ENCODE measurements at regions not wholly inside any gene's neighbourhood (a gene's known extent, or its start where the extent isn't known, plus 50 kb on each side); places are given as distances from the start of the nearest gene placed in this dataset.

- H3K9me2 ChIP-seq (replicated peaks; ENCODE audit: low read length): no peaks in the 10 kb centered on the region
- TF ChIP-seq EZH2phosphoT487 (IDR thresholded peaks at IDR 0.05; ENCODE audit: borderline replicate concordance, low read length): no peak
- TF ChIP-seq CTCF (conservative IDR thresholded peaks at IDR 0.05; ENCODE audit: low read depth, low read length): no peak
- TF ChIP-seq EZH2 (IDR thresholded peaks at IDR 0.05; ENCODE audit: low read length, unreplicated experiment): no peak
- no peaks in the 10 kb centered on the region for H3F3A ChIP-seq (ENCODE audit: low read length, unreplicated experiment)
- DNase-seq: no peak
- no peak overlapping the region for H3K27ac ChIP-seq (ENCODE audit: low read length)
- H4K20me1 ChIP-seq (ENCODE audit: low read length): no peaks in the 10 kb centered on the region
- ATAC-seq: no peak
- POLR2A ChIA-PET (ENCODE audit: unreplicated experiment): no interaction called here
- H3K79me2 ChIP-seq (ENCODE audit: low read length): no peaks in the 10 kb centered on the region
- H3K9ac ChIP-seq (ENCODE audit: low read length): no peak overlapping the region
- no peak overlapping the region for H3K4me2 ChIP-seq (ENCODE audit: low read length)
- BruUV-seq (replicated peaks): no TSS peak
- intact Hi-C loops (cut with micrococcal nuclease): no loop called here
- no peak overlapping the region for H2AFZ ChIP-seq (ENCODE audit: low read length)
- no peaks in the 10 kb centered on the region for H3K4me1 ChIP-seq (ENCODE audit: insufficient read depth, low read length)
- H3K4me3 ChIP-seq (ENCODE audit: low read length): no peak overlapping the region
- H3K36me3 ChIP-seq (ENCODE audit: low read depth, low read length): no peaks in the 10 kb centered on the region
- CTCF ChIA-PET: no interaction called here
- H3K9me3 ChIP-seq (ENCODE audit: low read length): no peaks in the 10 kb centered on the region
- H3K27me3 ChIP-seq (ENCODE audit: low read length): peaks cover 19% of the 10 kb centered on the region; the same call in 1 of the 2 replicates
Measured at GRCh38 chr6:8780653-8781052, 345.3 kb upstream of the SLC35B3 start.

- H3K4me2 ChIP-seq (ENCODE audit: low read length): no peak overlapping the region
- H3K27me3 ChIP-seq (ENCODE audit: low read length): no peaks in the 10 kb centered on the region
- BruUV-seq (replicated peaks): no TSS peak
- ATAC-seq (no peak), DNase-seq (no peak)
- POLR2A ChIA-PET (ENCODE audit: unreplicated experiment): no interaction called here
- H3F3A ChIP-seq (ENCODE audit: low read length, unreplicated experiment): no peaks in the 10 kb centered on the region
- no peaks in the 10 kb centered on the region for H4K20me1 ChIP-seq (ENCODE audit: low read length)
- H2AFZ ChIP-seq (ENCODE audit: low read length): no peak overlapping the region
- no peaks in the 10 kb centered on the region for H3K36me3 ChIP-seq (ENCODE audit: low read depth, low read length)
- H3K9me3 ChIP-seq (ENCODE audit: low read length): no peaks in the 10 kb centered on the region
- CTCF ChIA-PET: no interaction called here
- no peak overlapping the region for H3K4me3 ChIP-seq (ENCODE audit: low read length)
- H3K27ac ChIP-seq (ENCODE audit: low read length): no peak overlapping the region
- intact Hi-C loops (cut with micrococcal nuclease): no loop called here
- H3K9ac ChIP-seq (ENCODE audit: low read length): no peak overlapping the region
- no peaks in the 10 kb centered on the region for H3K79me2 ChIP-seq (ENCODE audit: low read length)
- H3K4me1 ChIP-seq (ENCODE audit: insufficient read depth, low read length): no peaks in the 10 kb centered on the region
- TF ChIP-seq EZH2 (IDR thresholded peaks at IDR 0.05; ENCODE audit: low read length, unreplicated experiment) (no peak), CTCF (conservative IDR thresholded peaks at IDR 0.05; ENCODE audit: low read depth, low read length) (no peak), EZH2phosphoT487 (IDR thresholded peaks at IDR 0.05; ENCODE audit: borderline replicate concordance, low read length) (no peak)
- no peaks in the 10 kb centered on the region for H3K9me2 ChIP-seq (replicated peaks; ENCODE audit: low read length)
Measured at GRCh38 chr6:8764733-8765132, 329.4 kb upstream of the SLC35B3 start.

DNA sequence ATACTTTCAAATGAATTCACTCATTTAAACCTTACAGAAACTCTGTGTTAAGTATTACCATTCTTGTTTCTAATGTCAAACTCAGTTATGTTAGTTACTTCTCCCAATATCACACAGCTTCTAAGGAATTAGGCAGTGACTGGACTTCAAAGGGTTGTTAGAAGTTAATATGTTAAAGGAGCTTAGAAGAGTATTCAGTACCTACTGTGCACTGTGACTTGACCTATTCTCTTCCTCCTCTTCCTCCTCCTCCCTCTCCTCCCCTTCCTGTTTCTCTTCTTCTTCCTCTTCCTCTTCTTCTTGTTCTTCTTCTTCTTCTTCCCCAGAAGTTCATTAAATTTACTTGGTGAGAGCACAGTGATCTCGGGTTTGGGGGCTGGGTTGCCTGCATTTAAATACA lies 325.6 kb upstream of the SLC35B3 start:
- ChIA-PET POLR2A (ENCODE audit: unreplicated experiment) (no interaction called here), CTCF (no interaction called here)
- H3K27me3 ChIP-seq (ENCODE audit: low read length): peaks cover 16% of the 10 kb centered on the region
- no peak overlapping the region for H2AFZ ChIP-seq (ENCODE audit: low read length)
- ATAC-seq: no peak
- TF ChIP-seq EZH2phosphoT487 (IDR thresholded peaks at IDR 0.05; ENCODE audit: borderline replicate concordance, low read length) (no peak), EZH2 (IDR thresholded peaks at IDR 0.05; ENCODE audit: low read length, unreplicated experiment) (no peak), CTCF (conservative IDR thresholded peaks at IDR 0.05; ENCODE audit: low read depth, low read length) (no peak)
- no peak overlapping the region for H3K4me3 ChIP-seq (ENCODE audit: low read length)
- H4K20me1 ChIP-seq (ENCODE audit: low read length): no peaks in the 10 kb centered on the region
- no TSS peak for BruUV-seq (replicated peaks)
- H3K4me2 ChIP-seq (ENCODE audit: low read length): no peak overlapping the region
- intact Hi-C loops (cut with micrococcal nuclease): no loop called here
- no peaks in the 10 kb centered on the region for H3F3A ChIP-seq (ENCODE audit: low read length, unreplicated experiment)
- no peaks in the 10 kb centered on the region for H3K9me2 ChIP-seq (replicated peaks; ENCODE audit: low read length)
- H3K36me3 ChIP-seq (ENCODE audit: low read depth, low read length): no peaks in the 10 kb centered on the region
- no peak overlapping the region for H3K27ac ChIP-seq (ENCODE audit: low read length)
- no peak overlapping the region for H3K9ac ChIP-seq (ENCODE audit: low read length)
- no peaks in the 10 kb centered on the region for H3K79me2 ChIP-seq (ENCODE audit: low read length)
- no peaks in the 10 kb centered on the region for H3K4me1 ChIP-seq (ENCODE audit: insufficient read depth, low read length)
- DNase-seq: no peak
- no peaks in the 10 kb centered on the region for H3K9me3 ChIP-seq (ENCODE audit: low read length)

All from PC-3 (cell line).